Neural crest cell (in vitro differentiated cells): ENCODE measurements at regions not wholly inside any gene's neighbourhood (a gene's known extent, or its start where the extent isn't known, plus 50 kb on each side); places are given as distances from the start of the nearest gene placed in this dataset.

Experiments
- DNase-seq: peaks from one replicate; pipeline ENCODE4 v3.0.0; 2021; ENCODE audit warnings: low read depth, mixed read lengths, low spot score
- H3K27ac Mint-ChIP-seq: one replicate; pipeline ENCODE4 v1.8.0; 2021; ENCODE audit warnings: mild to moderate bottlenecking, mixed read lengths; ENCODE audit not compliant: unreplicated experiment
- H3K27me3 Mint-ChIP-seq: 2 replicates; pipeline ENCODE4 v1.8.0; 2021; ENCODE audit warnings: low read depth, mild to moderate bottlenecking, mixed read lengths
- H3K36me3 Mint-ChIP-seq: 2 replicates; pipeline ENCODE4 v1.8.0; 2021; ENCODE audit warnings: low read depth, mild to moderate bottlenecking, mixed read lengths
- H3K4me1 Mint-ChIP-seq: 2 replicates; pipeline ENCODE4 v1.8.0; 2021; ENCODE audit warnings: mixed read lengths
- H3K4me3 Mint-ChIP-seq: one replicate; pipeline ENCODE4 v1.8.0; 2021; ENCODE audit warnings: mild to moderate bottlenecking, mixed read lengths
- H3K9me3 Mint-ChIP-seq: 2 replicates; pipeline ENCODE4 v1.8.0; 2021; ENCODE audit warnings: mixed read lengths
- TF ChIP-seq, protein P1 (sequence below): fragments of 200-600 bp; sonication (generic); conservative IDR thresholded peaks from 2 replicates; pipeline ENCODE4 v1.5.0; 2021; ENCODE audit warnings: antibody characterized with exemption, mild to moderate bottlenecking

DNA sequence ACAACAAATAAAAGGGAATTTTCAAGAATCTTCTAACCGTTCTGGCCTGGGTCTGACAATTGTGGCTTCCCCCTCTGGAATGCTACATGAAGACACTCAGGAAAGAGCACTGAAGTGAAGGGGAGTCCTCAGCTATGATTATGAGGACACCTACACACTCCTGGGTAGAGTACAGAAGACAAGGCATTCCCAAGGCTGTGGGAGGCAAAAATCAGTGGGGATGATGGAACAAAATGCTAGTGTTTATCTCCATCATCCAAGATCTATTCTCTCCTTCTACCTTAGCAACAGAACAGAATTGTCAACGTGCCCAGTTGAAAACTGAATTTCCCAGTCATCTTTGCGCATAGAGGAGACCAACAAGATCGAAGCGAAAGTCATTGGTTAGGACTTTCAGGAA is 130.1 kb upstream of the LARP1 start:
- TF ChIP-seq, protein P1, sequence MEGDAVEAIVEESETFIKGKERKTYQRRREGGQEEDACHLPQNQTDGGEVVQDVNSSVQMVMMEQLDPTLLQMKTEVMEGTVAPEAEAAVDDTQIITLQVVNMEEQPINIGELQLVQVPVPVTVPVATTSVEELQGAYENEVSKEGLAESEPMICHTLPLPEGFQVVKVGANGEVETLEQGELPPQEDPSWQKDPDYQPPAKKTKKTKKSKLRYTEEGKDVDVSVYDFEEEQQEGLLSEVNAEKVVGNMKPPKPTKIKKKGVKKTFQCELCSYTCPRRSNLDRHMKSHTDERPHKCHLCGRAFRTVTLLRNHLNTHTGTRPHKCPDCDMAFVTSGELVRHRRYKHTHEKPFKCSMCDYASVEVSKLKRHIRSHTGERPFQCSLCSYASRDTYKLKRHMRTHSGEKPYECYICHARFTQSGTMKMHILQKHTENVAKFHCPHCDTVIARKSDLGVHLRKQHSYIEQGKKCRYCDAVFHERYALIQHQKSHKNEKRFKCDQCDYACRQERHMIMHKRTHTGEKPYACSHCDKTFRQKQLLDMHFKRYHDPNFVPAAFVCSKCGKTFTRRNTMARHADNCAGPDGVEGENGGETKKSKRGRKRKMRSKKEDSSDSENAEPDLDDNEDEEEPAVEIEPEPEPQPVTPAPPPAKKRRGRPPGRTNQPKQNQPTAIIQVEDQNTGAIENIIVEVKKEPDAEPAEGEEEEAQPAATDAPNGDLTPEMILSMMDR, result no peak
- Mint-ChIP-seq H3K4me3 (no peak overlapping the region), H3K27ac (no peak overlapping the region), H3K4me1 (no peaks in the 10 kb centered on the region), H3K27me3 (peaks cover 16% of the 10 kb centered on the region), H3K9me3 (no peaks in the 10 kb centered on the region), H3K36me3 (no peaks in the 10 kb centered on the region)
- DNase-seq, result no peak

DNA sequence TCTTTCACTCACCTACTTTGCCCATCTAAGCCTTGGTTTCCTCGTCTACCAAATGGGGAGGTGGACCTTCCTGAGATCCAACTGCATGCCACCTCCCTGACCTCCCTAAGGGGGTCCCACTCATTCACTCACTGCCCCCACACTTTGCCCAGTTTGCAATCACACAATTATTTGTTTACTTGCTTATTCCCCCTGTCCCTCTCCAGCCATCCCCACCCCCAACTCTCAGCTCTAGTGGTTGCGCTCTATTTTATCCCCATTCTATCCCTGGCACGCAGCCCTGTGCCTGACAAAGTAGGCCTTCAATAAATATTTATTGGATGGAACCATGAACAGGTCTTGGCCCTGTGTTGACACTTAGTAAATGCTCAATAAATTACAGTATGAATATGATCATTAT is 130.8 kb upstream of the LARP1 start:
- H3K27ac Mint-ChIP-seq, result no peak overlapping the region
- H3K27me3 Mint-ChIP-seq, result peaks cover 20% of the 10 kb centered on the region
- H3K4me3 Mint-ChIP-seq, result no peak overlapping the region
- H3K4me1 Mint-ChIP-seq, result no peaks in the 10 kb centered on the region
- TF ChIP-seq, protein P1, result no peak
- no peaks in the 10 kb centered on the region for H3K9me3 Mint-ChIP-seq
- no peaks in the 10 kb centered on the region for H3K36me3 Mint-ChIP-seq
- no peak for DNase-seq

DNA sequence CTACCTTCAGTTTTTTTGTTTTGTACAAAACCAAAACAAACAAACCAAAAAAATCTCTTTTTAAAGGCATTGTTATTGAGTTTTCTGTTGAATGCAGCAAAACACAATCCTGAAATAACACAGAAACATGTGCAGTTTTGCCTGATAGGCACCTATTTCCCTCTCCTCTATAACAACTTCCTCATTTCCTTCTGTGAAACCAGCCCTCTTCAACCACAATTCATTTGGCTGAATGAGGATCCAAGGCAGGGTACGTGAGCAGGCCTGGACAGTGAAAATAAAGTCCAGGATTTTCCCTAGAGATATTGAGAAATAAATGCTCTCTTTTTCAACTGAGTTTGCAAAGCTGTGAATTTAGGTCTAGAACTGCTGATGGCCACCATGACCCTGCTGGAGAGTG is 134.8 kb upstream of the LARP1 start:
- H3K4me3 Mint-ChIP-seq, result no peak overlapping the region
- no peak overlapping the region for H3K27ac Mint-ChIP-seq
- DNase-seq, result no peak
- no peaks in the 10 kb centered on the region for H3K4me1 Mint-ChIP-seq
- H3K27me3 Mint-ChIP-seq, result peaks cover 42% of the 10 kb centered on the region
- no peaks in the 10 kb centered on the region for H3K36me3 Mint-ChIP-seq
- TF ChIP-seq, protein P1, result no peak
- H3K9me3 Mint-ChIP-seq, result no peaks in the 10 kb centered on the region

DNA sequence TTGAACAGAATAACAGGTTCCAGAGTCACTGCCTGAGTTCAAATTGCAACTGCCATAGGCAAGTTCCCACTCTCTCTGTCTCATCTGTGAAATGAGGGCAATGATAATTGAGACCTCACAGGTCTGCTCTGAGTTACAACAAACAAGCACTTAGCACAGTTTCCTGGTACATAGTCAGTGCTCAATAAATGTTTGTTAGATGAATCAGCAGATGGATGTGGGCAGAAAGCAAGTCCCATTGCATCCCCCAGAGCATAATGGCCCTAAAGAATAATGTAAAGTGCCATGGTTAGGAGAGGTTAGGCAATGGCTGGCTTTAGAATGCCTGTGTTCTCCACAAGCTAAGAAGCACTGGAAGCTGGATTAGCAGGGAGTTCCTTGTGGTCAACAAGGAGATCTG is 136.5 kb upstream of the LARP1 start:
- H3K9me3 Mint-ChIP-seq, result no peaks in the 10 kb centered on the region
- H3K27ac Mint-ChIP-seq, result no peak overlapping the region
- DNase-seq, result no peak
- peaks cover 50% of the 10 kb centered on the region for H3K27me3 Mint-ChIP-seq
- no peaks in the 10 kb centered on the region for H3K4me1 Mint-ChIP-seq
- TF ChIP-seq, protein P1, result no peak
- no peak overlapping the region for H3K4me3 Mint-ChIP-seq
- H3K36me3 Mint-ChIP-seq, result no peaks in the 10 kb centered on the region

DNA sequence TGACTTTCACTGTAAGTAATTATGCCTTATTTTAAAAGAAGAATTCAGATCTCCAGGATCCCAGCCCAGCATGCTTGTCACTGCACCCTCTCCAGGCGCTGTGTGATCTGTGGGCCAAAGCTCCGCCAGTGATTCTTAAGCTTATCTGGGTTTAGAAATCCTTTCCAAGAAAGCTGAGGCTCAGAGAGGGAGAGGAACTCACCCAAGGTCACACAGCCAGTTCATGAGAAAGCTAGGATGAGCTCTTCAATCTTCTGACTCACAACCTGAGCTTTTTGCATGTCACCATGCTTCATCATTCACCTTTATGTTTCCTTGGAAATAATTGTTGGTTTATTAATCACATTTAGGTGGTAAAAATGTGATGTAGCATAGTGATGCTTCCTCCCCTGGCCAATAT is 136.6 kb upstream of the HAND1 start:
- no peak for DNase-seq
- TF ChIP-seq, protein P1, result no peak
- H3K27ac Mint-ChIP-seq, result no peak overlapping the region
- H3K36me3 Mint-ChIP-seq, result no peaks in the 10 kb centered on the region
- peaks cover 81% of the 10 kb centered on the region for H3K27me3 Mint-ChIP-seq
- H3K9me3 Mint-ChIP-seq, result no peaks in the 10 kb centered on the region
- H3K4me3 Mint-ChIP-seq, result no peak overlapping the region
- peaks cover 9% of the 10 kb centered on the region for H3K4me1 Mint-ChIP-seq

DNA sequence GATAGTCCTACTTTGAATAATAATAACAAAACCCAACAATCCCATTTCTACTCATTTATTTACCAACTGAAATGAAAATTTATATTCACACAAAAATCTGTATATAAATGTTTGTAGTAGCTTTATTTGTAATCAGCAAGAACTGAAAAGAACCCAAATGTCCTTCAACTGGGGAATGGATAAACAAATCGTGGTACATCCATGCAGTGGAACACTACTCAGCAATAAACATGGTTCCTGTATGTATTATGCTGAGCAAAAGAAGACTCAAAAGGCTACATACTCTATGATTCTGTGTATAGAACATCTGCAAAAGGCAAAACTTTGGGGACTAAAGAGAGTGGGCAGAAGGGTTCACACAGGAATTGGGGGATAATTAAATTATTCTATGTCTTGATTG is 136.1 kb upstream of the HAND1 start:
- no peak overlapping the region for H3K4me3 Mint-ChIP-seq
- peaks cover 82% of the 10 kb centered on the region for H3K27me3 Mint-ChIP-seq
- no peak overlapping the region for H3K27ac Mint-ChIP-seq
- no peaks in the 10 kb centered on the region for H3K9me3 Mint-ChIP-seq
- TF ChIP-seq, protein P1, result no peak
- peaks cover 9% of the 10 kb centered on the region for H3K4me1 Mint-ChIP-seq
- DNase-seq, result no peak
- no peaks in the 10 kb centered on the region for H3K36me3 Mint-ChIP-seq
